Right lobe of liver (tissue), 6 donors: ENCODE measurements at regions not wholly inside any gene's neighbourhood (a gene's known extent, or its start where the extent isn't known, plus 50 kb on each side); places are given as distances from the start of the nearest gene placed in this dataset.

Experiments used
- ATAC-seq, 4 donors: fragments of 200-7000 bp; cut with Tn5 transposase; one replicate each; pipeline ENCODE4 v1.9.1; 2020; ENCODE audit warnings: mild to moderate bottlenecking in 4 of 4, moderate library complexity in 4 of 4
- DNase-seq, 3 donors: peaks; one replicate each; pipeline ENCODE4 v3.0.0-alpha.2; 2020
- H3K27ac ChIP-seq, 3 donors: fragments of 200-600 bp; one replicate each; pipeline ENCODE4 v1.8.0; 2022
- H3K27me3 ChIP-seq, 2 donors: fragments of 200-600 bp; one replicate each; pipeline ENCODE4 v1.8.0; 2022
- H3K36me3 ChIP-seq, 4 donors: fragments of 200-600 bp; sonication (generic) in 1 of 4; one replicate each; pipeline versions ENCODE4 v1.5.1 to v1.8.0; 2017 to 2022; ENCODE audit warnings: control low read depth in 1 of 4
- H3K4me1 ChIP-seq, 4 donors: fragments of 200-600 bp; sonication (generic) in 1 of 4; one replicate each; pipeline versions ENCODE4 v1.5.1 to v1.8.0; 2017 to 2022; ENCODE audit warnings: control low read depth in 1 of 4
- H3K4me3 ChIP-seq, 3 donors: fragments of 200-600 bp; one replicate each; pipeline ENCODE4 v1.8.0; 2022
- H3K9me3 ChIP-seq, 4 donors: fragments of 200-600 bp; sonication (generic) in 1 of 4; one replicate each; pipeline versions ENCODE4 v1.5.1 to v1.8.0; 2017 to 2022; ENCODE audit warnings: control low read depth in 1 of 4
- POLR2A ChIP-seq: fragments of 450-650 bp; IDR thresholded peaks from one replicate; pipeline ENCODE4 v1.6.1; 2017; ENCODE audit warnings: antibody characterized with exemption, mild to moderate bottlenecking
- WGBS: methylation state at CpG from one replicate; pipeline ENCODE4 v1.1.6; 2018; ENCODE audit warnings: low coverage, low lambda C conversion rate; ENCODE audit not compliant: insufficient coverage; ENCODE audit errors: missing lambda C conversion rate; 5-methylcytosine and 5-hydroxymethylcytosine counted together
- intact Hi-C, 2 donors: fragments of 100-400 bp; cut with DNase I; formaldehyde crosslinking; loops; one replicate each; pipeline versions ENCODE4 v1.11.2 to v1.14.1; 2022
- TF ChIP-seq, protein P1 (sequence below), 4 donors: fragments of 200-600 bp in 3 of 4; fragments of 450-650 bp in 1 of 4; IDR thresholded peaks; one replicate each; pipeline versions ENCODE4 v1.5.1 to v1.8.0; 2016 to 2022; ENCODE audit warnings: antibody characterized with exemption in 4 of 4, mild to moderate bottlenecking in 2 of 4
- donor health status: DM: no; HTN: yes; CAD: no.
- donor health status: DM: no; HTN: no; CAD: no.
- donor health status: DM: no; HTN: no; CAD: no.
- donor health status: DM: no; HTN: yes; CAD: no.
- donor health status: DM: no; HTN: yes; CAD: no.

DNA sequence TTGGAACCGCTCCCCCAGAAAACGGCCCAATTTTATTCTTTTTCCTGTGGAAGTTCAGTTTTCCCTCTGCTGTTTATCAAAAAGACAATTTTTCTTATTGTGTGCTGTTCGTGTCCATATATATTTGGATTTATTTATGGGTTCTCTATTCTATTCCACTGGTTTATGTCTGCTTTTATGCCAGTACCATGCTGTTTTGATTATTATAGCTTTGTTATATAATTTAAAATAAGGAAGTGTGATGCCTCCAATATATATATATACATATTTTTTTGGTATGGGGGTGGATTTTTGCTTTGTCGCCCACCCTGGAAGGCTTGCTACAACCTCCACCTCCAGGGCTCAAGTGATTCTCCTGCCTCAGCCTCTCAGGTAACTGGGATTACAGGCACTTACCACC, 103.3 kb downstream of the TFAP2B start:
- Histone ChIP-seq H3K9me3 (no peaks in the 10 kb centered on the region), H3K36me3 (no peaks in the 10 kb centered on the region), H3K27me3 (no peaks in the 10 kb centered on the region), H3K4me3 (no peak overlapping the region), H3K27ac (no peak overlapping the region), H3K4me1 (no peaks in the 10 kb centered on the region)
- WGBS = 84% methylated on average over 4 of the region's 4 CpGs
- intact Hi-C loops = no loop called here
- ATAC-seq = no peak
- TF ChIP-seq, protein P1, sequence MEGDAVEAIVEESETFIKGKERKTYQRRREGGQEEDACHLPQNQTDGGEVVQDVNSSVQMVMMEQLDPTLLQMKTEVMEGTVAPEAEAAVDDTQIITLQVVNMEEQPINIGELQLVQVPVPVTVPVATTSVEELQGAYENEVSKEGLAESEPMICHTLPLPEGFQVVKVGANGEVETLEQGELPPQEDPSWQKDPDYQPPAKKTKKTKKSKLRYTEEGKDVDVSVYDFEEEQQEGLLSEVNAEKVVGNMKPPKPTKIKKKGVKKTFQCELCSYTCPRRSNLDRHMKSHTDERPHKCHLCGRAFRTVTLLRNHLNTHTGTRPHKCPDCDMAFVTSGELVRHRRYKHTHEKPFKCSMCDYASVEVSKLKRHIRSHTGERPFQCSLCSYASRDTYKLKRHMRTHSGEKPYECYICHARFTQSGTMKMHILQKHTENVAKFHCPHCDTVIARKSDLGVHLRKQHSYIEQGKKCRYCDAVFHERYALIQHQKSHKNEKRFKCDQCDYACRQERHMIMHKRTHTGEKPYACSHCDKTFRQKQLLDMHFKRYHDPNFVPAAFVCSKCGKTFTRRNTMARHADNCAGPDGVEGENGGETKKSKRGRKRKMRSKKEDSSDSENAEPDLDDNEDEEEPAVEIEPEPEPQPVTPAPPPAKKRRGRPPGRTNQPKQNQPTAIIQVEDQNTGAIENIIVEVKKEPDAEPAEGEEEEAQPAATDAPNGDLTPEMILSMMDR (IDR thresholded peaks at IDR 0.05) = no peak
- TF ChIP-seq POLR2A = no peak
- no peak for DNase-seq

DNA sequence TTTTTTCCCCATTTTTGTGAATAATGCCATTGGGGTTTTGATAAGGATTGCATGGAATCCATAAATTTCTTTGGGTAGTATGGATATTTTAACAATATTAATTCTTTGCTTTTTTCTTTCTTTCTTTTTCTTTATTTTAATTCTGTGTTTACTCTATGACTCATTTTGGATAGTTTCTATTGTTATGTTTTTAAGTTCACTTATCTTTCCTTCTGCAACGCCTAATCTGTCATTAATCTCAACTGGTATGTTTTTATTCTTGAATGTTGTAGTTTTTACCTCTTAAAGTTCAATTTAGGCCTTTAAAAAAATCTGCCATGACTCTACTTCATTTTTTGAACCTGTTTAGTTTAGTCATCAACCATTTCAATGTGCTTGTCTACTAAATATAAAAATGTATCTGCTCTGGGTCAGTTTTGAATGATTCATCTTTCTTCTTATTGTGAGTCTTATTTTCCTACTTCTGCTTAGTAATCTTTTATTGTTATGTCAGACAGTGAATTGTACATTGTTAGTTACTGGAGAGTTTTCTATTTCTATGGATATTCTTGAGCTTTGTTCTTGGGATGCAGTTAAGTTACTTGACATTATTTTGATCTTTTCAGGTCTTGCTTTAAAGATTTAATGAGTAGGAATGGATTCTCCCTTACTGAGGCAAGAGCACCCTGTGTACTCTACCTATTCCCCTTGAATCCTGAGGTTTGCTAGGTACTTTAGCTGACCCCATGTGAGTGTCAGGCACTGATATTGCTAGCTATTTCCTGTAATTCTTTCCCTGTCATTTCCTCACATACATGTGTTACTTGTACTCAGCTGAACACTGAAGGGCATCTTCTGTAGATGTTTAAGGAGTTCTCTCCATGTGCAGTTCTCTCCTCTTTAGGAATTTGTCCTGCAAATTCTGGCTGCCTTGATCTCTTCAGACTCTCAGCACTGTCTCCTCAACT, 104.2 kb downstream of the TFAP2B start:
- 5% methylated on average over 1 of the region's 1 CpG for WGBS
- intact Hi-C loops = no loop called here
- no peaks in the 10 kb centered on the region for H3K4me1 ChIP-seq
- no peak overlapping the region for H3K27ac ChIP-seq
- H3K9me3 ChIP-seq = no peaks in the 10 kb centered on the region
- DNase-seq = no peak
- no peaks in the 10 kb centered on the region for H3K27me3 ChIP-seq
- H3K4me3 ChIP-seq = no peak overlapping the region
- TF ChIP-seq, protein P1 (IDR thresholded peaks at IDR 0.05) = no peak
- TF ChIP-seq POLR2A = no peak
- no peaks in the 10 kb centered on the region for H3K36me3 ChIP-seq
- ATAC-seq = peak in 1 of 4 donors; percentile 40

DNA sequence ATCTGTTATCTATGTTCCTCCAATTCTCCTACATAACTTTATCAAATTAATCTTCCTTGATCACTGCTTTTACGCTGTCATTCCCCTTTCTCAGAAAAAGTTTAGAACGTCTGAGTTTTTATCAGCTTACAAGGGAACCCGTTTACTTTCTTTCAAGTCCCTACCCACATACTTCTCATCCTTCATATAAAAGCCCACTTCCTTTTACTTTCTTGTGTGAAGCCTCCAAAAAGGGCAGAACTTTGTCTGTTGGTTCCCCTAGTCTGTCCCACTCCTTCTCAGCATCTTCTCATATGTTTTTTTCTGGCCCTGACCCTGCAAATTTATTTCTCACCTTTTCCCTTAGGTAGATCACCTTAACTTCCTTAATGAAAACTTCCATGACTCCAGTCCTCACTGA, 106.1 kb downstream of the TFAP2B start:
- no peaks in the 10 kb centered on the region for H3K27me3 ChIP-seq
- 19% methylated on average over 3 of the region's 3 CpGs for WGBS
- DNase-seq (no peak), ATAC-seq (no peak)
- H3K4me1 ChIP-seq = no peaks in the 10 kb centered on the region
- intact Hi-C loops = no loop called here
- TF ChIP-seq POLR2A = no peak
- TF ChIP-seq, protein P1 (IDR thresholded peaks at IDR 0.05) = no peak
- H3K9me3 ChIP-seq = no peaks in the 10 kb centered on the region
- H3K36me3 ChIP-seq = no peaks in the 10 kb centered on the region
- H3K27ac ChIP-seq = no peak overlapping the region
- no peak overlapping the region for H3K4me3 ChIP-seq

DNA sequence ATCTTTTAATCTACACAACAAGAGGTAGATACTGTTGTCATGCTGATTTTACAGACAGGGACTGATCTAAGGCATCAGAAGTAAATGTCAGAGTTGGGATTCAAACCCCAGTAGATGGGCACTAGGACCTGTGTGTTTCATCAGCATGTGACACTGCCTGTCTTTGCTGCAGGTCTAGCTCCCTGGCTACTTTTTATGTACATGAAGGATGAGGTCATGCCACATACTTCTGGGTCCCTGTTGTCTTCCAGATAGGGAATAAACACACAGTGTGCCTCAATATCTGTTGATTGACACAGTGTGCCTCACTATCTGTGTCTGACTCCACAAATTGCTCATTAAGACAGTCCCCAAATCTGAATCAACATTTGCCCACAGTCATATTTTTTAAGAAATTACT, 106.9 kb downstream of the TFAP2B start:
- no peaks in the 10 kb centered on the region for H3K36me3 ChIP-seq
- intact Hi-C loops = no loop called here
- no peak for DNase-seq
- H3K9me3 ChIP-seq = no peaks in the 10 kb centered on the region
- no peak overlapping the region for H3K27ac ChIP-seq
- H3K4me3 ChIP-seq = no peak overlapping the region
- H3K4me1 ChIP-seq = no peaks in the 10 kb centered on the region
- no peak for TF ChIP-seq POLR2A
- TF ChIP-seq, protein P1 (IDR thresholded peaks at IDR 0.05) = no peak
- no peaks in the 10 kb centered on the region for H3K27me3 ChIP-seq
- no peak for ATAC-seq
